ENCODE measurements at regions not wholly inside any gene's neighbourhood (a gene's known extent, or its start where the extent isn't known, plus 50 kb on each side); places are given as distances from the start of the nearest gene placed in this dataset.
A peak's percentile ranks its signal among the peaks of the same experiment; 100 is the strongest.

DNA sequence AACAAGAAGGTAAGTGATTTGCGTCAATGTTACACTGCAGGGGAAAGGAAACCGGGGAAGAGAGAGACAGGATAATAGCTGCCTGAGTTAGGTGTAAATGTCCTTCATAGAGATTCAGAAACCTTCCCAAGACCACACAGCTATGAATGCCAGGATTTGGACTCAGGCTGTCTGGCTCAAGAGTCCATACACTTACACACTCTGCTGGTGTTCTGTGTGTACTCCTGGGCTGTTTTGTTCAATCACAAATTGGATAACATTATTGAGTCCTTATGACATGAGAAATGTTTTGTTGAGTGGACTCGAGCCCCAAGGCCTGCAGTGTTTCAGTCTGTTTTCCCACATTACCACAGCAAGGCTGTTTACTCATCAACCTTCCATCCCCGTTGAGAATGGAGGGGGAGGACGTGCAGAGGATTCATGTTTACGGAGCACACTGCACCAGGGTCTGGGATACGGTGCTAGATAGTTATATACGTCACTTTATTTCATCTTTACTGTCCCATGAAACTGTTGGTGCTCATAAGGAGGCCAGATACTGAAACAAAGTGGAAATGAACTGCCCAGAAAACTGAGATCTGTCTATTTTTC, 450.8 kb downstream of the HAPSTR1 start (continued):
- TF ChIP-seq, protein P1, sequence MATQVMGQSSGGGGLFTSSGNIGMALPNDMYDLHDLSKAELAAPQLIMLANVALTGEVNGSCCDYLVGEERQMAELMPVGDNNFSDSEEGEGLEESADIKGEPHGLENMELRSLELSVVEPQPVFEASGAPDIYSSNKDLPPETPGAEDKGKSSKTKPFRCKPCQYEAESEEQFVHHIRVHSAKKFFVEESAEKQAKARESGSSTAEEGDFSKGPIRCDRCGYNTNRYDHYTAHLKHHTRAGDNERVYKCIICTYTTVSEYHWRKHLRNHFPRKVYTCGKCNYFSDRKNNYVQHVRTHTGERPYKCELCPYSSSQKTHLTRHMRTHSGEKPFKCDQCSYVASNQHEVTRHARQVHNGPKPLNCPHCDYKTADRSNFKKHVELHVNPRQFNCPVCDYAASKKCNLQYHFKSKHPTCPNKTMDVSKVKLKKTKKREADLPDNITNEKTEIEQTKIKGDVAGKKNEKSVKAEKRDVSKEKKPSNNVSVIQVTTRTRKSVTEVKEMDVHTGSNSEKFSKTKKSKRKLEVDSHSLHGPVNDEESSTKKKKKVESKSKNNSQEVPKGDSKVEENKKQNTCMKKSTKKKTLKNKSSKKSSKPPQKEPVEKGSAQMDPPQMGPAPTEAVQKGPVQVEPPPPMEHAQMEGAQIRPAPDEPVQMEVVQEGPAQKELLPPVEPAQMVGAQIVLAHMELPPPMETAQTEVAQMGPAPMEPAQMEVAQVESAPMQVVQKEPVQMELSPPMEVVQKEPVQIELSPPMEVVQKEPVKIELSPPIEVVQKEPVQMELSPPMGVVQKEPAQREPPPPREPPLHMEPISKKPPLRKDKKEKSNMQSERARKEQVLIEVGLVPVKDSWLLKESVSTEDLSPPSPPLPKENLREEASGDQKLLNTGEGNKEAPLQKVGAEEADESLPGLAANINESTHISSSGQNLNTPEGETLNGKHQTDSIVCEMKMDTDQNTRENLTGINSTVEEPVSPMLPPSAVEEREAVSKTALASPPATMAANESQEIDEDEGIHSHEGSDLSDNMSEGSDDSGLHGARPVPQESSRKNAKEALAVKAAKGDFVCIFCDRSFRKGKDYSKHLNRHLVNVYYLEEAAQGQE (IDR thresholded peaks at IDR 0.05; ENCODE audit: unreplicated experiment) = no peak
- TF ChIP-seq ZNF331 (CRISPR knock-in tag; IDR thresholded peaks at IDR 0.05; ENCODE audit: low read depth) (no peak), ZNF114 (CRISPR knock-in tag; IDR thresholded peaks at IDR 0.05) (no peak)
- TF ChIP-seq, protein P2, sequence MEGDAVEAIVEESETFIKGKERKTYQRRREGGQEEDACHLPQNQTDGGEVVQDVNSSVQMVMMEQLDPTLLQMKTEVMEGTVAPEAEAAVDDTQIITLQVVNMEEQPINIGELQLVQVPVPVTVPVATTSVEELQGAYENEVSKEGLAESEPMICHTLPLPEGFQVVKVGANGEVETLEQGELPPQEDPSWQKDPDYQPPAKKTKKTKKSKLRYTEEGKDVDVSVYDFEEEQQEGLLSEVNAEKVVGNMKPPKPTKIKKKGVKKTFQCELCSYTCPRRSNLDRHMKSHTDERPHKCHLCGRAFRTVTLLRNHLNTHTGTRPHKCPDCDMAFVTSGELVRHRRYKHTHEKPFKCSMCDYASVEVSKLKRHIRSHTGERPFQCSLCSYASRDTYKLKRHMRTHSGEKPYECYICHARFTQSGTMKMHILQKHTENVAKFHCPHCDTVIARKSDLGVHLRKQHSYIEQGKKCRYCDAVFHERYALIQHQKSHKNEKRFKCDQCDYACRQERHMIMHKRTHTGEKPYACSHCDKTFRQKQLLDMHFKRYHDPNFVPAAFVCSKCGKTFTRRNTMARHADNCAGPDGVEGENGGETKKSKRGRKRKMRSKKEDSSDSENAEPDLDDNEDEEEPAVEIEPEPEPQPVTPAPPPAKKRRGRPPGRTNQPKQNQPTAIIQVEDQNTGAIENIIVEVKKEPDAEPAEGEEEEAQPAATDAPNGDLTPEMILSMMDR (conservative IDR thresholded peaks at IDR 0.05; ENCODE audit: low read depth in 2 of 2) = no peak

DNA sequence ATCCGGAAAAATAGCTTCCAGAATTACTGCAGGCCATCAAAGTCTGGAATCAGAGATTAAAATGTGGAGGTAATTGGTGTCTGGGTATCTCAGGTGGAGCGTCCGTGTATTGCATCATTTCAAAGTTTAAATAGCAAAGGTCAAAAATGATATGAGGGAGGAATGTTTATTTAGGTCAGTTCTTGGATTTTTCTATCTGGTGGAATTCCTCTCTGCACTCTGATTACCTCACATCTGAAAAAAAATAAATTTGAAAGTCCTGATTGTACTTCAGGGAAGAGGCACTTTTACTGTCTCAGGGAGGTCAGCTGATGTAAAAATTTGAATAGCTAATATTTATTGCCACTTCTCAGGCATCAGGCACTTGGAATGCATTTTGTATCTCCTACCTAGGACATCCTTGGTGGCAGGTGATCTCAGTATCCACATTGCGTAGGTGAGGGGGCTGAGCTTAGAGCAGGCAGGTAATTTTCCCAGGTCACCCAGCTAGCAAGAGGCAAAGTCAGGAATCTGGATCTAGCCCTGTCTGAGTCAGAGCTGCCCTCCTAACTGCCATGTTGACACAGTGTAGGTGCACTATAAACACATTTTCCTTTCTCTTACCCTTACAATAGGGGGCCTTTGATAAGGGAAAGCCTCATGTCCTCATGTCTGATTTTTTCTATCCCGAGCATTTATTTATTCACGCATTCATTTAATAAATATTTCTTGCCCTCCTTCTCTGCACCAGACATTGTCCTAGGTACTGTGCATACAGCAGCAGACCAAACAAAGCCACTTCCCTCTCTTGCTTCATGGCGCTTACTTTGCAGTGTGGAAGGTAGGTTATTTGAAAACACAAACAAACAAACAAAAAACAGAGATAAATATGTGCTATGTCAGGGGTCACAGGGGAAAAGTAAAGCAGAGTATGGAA, 454.3 kb downstream of the HAPSTR1 start:
- Histone ChIP-seq H3K4me3 (no peak overlapping the region), H3K27me3 (ENCODE audit: insufficient read depth) (no peaks in the 10 kb centered on the region), H3K36me3 (ENCODE audit: insufficient read depth) (no peaks in the 10 kb centered on the region), H2AFZ (0 out of 2 replicates have a peak overlapping the region, but pooled peaks have one; percentile 4), H3K79me2 (replicated peaks; ENCODE audit: insufficient read depth) (no peaks in the 10 kb centered on the region), H3K27ac (ENCODE audit: low read depth) (no peak overlapping the region), H4K20me1 (replicated peaks; ENCODE audit: insufficient read depth) (no peaks in the 10 kb centered on the region), H3K4me2 (no peak overlapping the region), H3K4me1 (ENCODE audit: insufficient read depth) (no peaks in the 10 kb centered on the region), H3K9me2 (ENCODE audit: insufficient read depth) (peaks cover 6% of the 10 kb centered on the region; the same call in 1 of the 2 replicates), H3F3A (replicated peaks; ENCODE audit: low read depth) (no peaks in the 10 kb centered on the region)
- no peak overlapping the region; the same call in 2 of the 3 replicates for H3K4me3 Mint-ChIP-seq
- no peak overlapping the region for H3K27ac Mint-ChIP-seq
- ATAC-seq (no peak), DNase-seq (ENCODE audit: low spot score) (no peak)
- no peaks in the 10 kb centered on the region for H3K36me3 Mint-ChIP-seq (ENCODE audit: low read depth)
- no peaks in the 10 kb centered on the region; the same call in 2 of the 3 replicates for H3K9me3 Mint-ChIP-seq
- H3K27me3 Mint-ChIP-seq (ENCODE audit: insufficient read depth, low read depth, poor library complexity) = no peaks in the 10 kb centered on the region
- peaks cover 2% of the 10 kb centered on the region; the same call in 1 of the 3 replicates for H3K4me1 Mint-ChIP-seq
- no peak for TF ChIP-seq CREB1 (CRISPR knock-in tag; IDR thresholded peaks at IDR 0.05; ENCODE audit: low read depth)
- TF ChIP-seq, protein P2 (conservative IDR thresholded peaks at IDR 0.05; ENCODE audit: low read depth in 2 of 2) = no peak
- TF ChIP-seq ETS1 (IDR thresholded peaks at IDR 0.05) = no peak
- no peak for TF ChIP-seq ZNF114 (CRISPR knock-in tag; IDR thresholded peaks at IDR 0.05)
